Right kidney (tissue), 1 donor: ENCODE measurements at regions not wholly inside any gene's neighbourhood (a gene's known extent, or its start where the extent isn't known, plus 50 kb on each side); places are given as distances from the start of the nearest gene placed in this dataset.

Source experiments
- DNase-seq: peaks from one replicate; pipeline ENCODE4 v3.0.0-alpha.2; 2016

DNA sequence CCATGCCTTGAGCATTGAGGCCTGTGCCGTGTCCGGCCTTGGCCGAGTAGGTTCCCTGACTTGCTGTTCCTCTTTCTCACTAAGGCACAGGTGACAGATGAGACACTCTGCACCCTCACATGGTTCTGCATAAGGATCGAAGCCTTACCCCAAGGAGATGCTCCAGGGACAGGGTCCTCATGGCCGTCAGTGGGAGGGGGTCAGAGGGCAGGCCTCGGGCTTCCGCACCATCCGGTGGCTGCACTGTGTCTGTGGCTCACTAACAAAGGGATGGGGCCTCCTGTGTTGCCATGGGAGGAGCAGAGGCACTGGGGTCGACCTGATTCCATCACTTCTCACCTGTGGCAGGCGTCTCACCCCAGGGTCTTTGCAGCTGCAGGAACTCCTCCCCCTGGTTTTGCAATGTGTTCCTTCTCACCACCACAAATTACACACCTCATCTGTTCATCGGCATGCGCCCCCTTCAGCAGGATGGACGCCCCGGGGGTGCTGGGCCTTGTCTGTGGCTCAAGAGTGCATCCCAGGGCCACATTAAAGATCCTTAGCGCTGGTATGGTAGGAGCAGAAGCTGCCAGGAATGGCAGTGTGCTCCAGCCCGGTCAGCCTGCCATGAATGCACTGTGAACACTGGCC is 113.3 kb upstream of the SOX1 start:
- DNase-seq, result no peak

DNA sequence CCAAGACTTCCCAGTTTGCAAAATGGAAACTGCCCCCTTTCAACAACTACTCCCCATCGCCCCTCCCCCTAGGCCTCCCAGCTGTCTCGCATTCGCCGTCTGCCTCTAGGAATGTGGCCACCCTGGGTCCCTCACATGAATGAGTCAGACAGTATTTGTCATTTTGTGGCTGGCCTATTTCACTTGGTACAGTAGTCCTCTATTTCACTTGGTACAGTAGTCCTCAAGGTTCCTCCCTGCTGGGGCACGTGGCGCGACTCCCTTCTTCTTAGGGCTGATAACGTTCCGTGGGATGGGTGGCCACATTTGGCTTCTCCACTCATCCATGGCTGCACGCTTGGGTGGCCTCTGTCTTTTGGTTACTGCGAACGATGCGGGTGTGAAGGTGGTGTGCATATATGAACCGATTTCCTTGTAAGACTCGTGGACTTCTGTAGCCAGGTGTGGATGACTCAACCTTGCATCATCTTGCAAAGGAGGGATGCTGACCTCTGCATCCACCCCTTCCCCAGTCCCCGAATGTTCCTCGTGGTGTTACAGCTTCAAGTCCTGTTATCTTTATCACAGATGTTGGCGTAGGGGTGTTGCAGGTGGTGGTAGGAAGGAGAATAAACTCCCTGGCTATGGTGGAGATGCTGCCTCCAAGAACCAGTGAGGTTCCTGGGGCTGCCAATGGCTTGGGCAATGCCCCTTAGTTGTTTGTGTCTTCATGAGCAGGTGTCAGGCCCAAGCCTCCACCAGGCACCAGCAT is 112.1 kb upstream of the SOX1 start:
- DNase-seq, result no peak

DNA sequence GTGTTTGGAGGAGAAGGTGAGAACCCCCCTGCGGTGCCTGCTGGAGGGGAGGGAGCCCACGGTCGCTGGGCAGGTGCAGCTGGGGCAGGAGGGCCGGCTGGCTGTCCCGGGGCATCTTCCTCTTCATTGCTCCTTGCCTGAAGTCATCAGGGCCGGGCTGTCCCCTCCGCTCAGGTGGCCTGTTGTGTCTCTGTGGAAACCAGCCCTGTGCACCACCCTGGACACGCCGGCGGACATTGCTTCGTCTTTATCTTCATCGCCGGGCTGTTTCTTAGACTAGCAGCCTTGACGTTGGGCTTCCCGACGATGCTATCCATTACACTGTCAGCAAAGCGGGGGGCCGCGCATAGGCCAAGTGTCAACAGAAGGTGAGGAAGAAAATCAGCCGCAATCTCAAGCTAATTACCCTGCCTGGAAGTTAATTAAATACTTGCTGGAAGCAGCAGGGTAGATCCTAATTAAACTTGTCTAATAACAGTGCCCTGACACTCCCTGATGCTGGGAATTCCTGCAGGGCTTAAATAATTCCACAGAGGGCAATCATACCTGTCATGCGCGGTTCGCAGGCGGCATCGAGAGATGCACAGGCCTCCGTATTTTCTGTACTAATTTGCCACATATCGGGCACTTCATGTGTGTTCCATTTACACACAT is 111.4 kb upstream of the SOX1 start:
- DNase-seq, result no peak

DNA sequence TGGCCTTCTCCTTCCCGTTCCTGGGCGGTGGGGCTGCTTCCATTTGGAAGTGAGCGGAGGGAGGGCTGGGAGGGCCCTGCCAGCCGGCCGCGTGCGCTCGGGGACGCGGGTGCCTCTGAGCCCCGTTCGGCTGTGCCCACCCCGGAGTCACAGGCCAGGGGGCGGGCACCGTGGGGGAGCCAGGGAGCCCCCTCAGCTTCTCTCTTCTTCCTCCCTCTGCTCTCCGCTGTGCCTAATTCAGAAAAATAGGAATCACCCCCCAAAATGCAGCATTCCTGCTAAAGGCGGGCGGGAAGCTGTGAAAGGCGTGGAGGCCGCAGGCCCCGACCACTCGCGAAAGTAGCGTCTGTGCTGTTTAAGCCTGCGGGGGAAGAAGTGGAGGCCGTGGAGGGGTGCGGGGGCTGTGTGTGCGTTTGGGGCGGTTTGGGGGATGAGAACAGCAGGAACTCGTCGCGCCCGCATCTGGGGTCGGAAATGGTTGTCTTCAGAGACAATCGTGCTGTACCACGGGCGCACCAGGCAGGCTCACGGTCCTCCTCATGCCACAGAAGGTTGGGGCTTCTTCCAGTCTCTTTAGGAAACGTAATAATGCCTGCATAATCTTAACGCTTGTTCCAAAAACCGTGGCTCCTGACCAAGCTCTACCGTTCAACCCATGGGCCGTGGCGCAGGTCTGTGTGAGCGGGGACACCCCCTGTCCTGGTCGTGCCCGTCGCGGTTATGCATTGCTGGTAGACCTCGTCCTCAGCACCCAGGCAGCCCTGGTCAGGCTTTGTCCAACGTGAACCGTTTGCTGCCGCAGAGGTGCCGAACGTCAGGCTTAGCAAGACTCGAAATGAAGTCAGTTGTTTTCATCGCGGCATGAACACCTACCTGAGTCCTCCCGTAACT is 110.4 kb upstream of the SOX1 start:
- DNase-seq, result no peak

DNA sequence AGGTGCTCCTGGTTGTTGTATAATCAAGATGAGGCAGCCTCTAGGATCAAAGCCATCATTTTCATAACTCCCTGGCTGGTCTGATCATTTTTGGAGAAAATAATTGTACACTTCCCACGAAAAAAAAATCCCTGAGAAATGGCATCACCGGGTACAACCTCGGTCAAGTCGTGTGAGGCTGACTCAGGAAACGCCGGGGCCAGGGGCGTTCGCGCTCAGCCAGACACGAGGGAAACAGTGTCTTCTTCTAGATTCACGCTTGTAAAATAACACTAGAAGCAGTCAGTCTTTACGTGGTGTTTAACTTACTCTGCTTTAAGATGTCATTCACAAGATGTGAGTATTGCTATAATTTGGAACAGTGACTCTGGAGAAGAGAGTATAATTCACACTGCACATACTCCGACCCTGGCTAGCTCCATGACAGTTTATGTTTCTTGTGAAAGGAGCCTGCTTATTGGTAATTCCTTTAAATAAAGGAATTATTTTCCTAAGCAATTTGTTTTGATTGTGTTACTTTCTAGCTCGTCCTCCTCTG is 109.0 kb upstream of the SOX1 start:
- no peak for DNase-seq

DNA sequence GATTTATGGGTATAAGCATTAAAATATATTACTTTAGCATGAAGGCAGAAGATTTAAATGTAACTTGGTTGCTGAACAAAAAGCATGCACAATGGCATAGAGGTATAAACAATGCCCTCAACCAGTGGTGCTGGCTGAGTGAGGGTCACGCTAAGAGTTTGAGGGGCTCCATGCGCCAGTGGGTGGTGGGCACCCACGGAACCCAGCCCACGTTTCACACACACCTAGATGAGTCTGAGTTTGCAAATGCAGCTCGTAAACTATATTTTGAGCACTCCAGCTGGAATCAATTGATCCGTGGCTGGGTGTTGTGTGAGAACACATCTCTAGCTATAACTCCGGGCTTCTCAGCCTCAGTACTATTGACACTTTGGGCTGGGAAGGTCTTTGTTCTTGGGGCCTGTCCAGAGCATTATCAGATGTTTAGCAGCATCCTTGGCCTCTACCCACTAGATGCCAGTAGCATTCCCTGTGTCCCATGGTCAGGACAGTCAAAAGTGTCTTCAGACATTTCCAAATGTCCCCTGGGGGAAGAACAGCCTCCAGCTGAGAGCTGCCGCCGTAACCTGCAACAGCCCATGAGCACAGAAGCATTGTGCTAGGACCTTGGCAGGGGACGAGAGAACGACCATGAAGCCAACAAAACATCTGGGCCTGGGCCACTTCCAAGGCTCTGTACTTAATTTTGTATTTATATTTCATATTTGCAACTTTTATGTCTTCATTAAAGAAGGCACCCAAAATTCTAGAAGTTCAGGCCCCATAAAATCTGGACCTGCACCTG is 108.1 kb upstream of the SOX1 start:
- DNase-seq, result no peak

DNA sequence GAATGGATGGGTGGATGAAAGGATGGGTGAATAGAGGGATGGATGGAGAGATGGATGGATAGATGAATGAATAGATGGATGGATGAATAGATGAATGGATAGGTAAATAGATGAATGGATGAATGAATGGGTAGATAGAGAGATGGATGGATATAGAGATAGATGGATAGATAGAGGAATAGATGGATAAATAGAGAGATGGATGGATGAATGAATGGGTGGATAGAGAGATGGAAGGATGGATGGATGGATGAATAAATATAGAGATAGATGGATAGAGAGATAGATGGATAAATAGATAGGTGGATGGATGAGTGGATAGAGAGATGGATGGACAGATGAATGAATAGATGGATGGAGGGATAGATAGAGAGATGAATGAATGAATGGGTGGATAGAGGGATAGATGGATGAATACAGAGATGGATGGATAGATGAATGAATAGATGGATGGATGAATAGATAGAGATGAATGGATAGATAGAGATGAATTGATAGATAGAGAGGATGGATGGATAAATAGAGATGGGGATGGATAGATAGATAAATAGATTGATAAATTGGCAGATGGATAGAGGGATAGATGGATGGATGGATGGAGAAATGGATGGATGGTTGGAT is 106.7 kb upstream of the SOX1 start:
- no peak for DNase-seq

DNA sequence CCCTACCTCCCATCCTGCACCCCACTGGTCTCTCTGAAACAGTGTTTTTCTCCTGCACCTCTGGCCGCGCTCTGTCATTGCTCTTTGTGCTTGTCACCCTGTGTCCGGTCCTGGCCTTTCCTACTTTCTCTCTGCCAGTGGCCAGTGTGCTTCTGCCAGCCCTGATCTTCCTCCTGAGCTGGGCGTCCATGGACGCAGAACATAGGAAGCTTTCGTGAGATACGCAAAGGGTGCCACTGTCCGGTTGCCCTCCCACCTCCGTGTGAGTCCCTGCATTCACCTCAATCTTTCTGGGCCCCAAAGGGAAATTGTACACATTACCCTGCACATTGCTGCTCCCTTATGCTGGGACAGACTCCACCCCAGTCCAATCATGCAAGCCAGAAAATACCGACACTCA is 105.7 kb upstream of the SOX1 start:
- DNase-seq, result no peak

DNA sequence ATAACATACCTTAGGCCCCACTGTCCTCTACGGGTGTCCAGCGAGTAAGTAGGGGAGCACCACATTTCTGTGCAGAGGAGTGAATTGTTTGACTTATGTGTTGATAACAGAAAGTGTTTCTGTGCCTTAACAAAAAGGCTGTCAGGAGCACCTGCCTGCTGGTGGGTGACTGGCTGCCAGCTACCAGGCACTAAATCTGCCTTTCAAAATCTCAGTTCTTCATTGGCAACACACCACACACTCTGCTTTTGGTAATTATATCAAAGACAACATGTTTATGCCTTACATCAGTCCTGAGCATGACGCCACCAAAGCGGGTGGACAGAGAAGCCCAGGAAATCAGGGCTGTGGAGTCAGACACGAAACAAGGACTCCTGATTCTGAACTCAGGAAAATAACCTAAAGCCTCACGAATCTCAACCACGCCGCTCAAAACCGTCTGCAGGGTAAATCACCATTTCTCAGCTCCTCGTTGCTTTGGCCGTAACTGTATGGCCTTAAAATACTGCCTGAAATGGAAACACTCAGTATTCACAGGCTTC is 105.2 kb upstream of the SOX1 start:
- DNase-seq, result no peak

DNA sequence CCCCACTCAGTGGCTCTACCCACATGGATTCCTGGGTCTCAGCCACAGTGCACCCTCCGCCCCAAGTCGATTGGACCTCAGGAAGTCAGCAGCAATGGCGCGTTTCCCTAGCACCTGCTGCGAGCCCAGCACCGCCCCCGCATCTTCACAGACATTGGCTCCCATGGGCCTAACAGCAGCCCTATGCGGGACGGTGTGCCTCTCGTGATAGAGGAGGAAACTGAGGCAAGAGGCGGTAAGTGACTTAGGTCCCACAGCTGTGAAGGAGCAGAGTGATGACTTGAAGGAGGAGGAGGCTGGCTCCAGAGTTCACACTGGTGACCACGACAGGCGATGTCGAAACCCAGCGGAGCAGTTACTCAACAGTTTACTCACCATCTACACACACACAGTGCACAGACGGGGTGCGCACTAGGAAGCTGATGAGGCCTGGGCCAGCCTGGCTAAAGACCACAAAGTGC is 104.5 kb upstream of the SOX1 start:
- no peak for DNase-seq

DNA sequence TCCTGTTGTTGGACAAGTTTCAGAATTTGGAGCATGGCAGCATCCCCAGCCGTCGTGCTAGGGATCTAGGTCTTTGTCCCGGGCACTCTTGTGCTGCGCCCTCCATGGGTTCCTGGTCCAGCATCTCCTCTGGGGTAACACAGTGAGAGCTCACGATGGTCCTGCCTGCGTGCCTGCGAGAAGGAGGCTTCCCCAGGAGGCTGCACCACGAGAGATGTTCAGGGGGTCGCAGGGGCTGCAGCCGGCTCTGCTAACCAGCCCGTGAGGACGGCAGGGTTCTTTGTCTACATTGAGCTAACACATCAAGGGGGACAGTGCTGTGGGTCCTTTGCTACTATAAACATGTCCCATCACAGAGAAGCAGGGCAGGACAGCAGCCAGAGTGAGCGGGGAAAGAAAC is 103.9 kb upstream of the SOX1 start:
- DNase-seq, result no peak

DNA sequence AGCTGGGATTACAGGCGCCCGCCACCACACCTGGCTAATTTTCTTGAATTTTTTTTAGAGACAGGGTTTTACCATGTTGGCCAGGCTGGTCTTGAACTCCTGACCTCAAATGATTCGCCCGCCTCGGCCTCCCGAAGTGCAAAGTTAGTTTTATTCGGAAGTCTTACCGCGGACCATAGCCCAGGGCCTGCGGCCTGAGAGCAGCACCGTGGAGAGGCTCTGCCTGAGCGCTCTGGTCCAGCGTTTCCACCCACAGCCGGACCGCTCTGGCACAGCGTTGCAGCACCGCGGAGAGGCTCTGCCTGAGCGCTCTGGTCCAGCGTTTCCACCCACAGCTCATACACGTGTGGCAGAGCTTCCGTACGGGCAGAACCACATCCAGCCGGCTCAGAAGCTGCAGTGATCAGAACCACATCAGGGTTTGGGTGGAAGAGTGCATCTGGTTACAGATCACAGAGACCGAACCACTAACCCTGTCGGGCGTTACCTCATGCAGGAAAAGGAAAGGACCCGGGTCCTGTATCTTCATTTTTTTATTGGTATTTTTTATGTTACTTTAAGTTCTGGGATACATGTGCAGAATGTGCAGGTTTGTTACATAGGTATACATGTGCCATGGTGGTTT is 102.4 kb upstream of the SOX1 start:
- no peak for DNase-seq

DNA sequence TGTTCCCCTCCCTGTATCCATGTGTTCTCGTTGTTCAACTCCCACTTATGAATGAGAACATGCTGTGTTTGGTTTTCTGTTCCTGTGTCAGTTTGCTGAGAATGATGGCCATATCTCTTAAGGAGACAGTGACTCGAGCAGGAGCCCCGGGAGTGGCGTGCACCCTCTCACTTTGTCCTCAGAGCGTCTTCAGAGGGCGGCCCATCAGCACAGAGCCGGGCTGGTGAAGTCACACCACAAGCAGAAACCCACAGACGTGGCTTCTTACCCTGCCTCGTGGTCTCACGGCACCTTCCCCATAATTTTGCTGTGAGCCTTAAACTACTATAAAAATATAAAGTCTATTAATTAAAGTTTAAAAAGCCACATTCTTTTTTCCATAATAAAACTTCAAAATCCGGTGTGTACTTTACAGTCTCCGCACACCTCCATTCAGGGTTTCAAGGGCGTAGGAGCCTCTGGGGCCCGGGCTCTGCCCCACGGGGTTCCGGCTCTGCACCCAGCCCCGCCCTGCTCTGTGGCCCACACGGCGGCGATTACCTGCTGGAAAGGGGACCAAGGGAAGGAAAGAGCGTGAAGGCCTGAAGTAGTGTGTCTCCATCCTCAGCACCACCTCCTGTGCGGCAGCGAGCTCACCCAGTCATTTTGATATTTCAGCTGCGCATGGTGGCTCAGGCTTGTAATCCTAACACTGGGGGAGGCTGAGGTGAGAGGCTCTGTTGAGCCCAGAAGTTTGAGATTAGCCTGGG is 101.3 kb upstream of the SOX1 start:
- no peak for DNase-seq

DNA sequence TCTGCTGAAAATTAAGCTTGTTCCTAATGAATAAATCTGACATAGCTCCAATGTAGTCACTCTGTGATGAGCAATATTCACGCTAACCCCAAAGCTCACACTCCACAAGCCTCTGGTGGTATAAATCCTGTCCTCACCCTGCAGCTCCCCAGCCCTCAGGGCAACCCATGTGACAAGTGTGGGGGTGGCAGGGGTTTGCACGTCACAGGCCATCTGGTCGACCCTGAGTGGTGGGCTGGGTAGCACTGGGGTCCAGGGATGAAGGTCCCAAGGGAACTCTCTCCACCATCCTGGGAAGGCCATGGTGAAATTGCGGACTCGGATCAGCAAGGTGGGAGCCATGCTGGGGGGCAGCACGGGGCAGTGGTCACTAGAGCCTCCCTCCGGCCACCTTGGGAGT is 100.0 kb upstream of the SOX1 start:
- DNase-seq, result no peak

DNA sequence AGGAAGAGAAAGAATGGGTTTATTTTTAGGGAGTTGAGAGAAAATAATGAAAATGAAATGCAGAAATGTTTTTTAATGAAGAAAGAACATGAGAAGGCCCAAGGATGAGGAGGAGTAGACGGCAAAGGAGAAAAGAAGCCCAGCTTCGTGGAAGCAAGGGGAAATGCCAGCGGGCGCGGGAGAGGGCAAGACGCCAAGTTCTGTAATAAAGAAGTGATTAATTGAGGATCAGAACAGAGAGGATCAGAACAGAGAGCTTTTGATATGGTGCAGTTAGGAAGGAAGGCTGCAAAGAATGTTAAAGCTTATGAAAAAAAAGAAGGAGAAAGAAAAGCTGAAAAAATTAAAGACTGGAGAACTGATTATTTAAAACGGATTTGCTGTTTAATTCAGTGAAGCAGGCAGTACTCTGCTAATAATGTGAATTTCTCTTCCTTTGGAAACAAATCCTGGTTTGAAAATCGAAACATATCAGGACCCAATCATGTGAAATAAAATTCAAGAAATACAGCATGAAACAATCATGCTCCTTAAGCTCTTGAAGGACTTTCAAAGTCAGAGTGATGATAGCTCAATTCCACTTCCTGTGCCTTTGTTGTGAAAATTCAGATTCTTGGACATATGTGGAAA is 99.3 kb upstream of the SOX1 start:
- no peak for DNase-seq

DNA sequence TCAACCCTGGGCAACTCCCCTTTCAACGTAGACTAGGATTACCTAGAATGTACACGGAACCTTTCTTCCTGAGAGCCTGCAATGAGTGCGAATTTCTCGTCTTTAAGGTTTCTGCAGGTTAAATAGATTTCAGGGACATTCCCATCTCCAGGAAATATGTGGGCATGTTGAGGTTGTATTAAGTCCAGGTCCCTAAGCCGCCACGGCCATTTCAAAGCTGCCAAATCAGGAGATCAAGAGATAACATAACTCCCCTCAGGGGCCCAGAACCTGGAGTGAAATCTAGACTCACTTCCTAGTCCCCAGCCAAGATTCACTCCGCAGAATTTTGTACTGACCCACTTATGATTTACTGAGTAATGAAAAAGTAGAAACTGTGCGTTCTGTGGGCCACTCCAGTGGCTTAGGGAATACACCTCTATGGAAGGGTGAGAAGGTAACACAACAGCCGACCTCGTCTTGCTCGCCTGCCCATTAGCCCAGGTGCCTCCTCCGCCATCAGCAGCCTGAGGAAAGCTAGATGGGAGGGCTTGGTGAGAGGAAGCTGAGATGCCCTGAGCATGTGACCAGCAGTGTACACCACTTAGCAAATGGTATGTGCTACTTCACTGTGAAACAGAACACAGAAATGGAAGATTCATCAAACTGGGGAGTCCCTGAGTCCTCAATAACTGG is 98.5 kb upstream of the SOX1 start:
- no peak for DNase-seq

DNA sequence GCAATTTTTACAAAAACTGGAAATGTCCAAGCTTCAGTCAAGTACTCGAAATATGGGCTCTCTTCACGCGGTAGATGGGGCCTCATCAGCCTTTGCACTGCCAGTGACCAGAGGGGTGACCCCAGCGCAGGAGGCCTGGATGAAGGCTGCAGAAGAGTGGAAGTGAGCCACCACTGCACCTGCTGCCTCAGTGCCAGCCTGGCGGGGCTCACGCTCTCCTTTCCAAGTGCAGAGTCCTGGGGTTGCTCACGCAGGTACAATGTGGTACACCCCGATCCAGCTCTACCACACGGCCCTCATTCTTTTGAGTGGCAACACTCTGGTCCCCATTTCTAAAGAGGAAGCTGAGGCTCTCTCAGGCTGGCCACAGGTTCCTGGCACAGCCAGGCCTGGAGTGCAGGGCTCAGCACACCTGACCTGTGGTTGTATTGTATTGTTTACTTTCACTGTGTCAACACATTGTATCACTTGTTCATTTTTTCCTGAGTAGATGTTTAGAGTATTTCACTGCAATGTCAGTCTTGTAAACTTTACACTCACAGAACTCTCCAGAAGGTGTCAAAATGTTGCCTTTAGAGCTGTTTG is 97.3 kb upstream of the SOX1 start:
- DNase-seq, result no peak

DNA sequence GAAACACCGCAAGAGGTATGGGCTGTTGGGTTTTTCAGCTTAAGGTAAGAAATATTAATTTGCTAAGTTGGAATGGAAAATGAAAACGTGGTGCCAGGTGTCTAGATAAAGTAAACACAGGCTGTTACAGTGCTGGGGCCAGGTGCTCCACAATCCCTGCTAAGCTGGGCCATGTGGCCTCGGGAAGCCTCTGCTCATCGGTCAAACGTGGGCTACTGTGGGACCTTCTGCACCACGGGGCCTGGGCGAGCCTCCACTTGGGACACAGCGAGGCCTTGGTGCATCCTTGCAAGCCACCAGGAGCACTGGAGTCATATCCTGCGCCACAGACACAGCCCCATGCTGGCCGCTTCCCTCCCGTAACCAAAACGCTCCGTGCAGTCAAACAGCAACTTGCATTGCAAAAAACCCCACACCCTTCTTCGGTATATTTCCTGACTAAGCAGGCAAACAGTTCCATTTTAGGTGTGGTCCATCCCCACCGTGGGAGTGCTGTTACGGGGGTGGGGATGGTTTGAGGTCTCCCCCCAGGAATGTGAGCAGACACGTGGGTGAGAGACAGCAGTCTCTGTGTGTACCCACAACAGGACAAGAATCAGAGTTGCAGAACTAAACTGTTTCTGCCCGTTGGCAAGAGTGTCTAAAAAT is 96.3 kb upstream of the SOX1 start:
- DNase-seq, result no peak
